ENCODE measurements at regions not wholly inside any gene's neighbourhood (a gene's known extent, or its start where the extent isn't known, plus 50 kb on each side); places are given as distances from the start of the nearest gene placed in this dataset.
"Not testable (repeated sequence)": the region's sequence is repeated elsewhere in the genome, so short reads cannot be mapped to it uniquely, and the experiment has no call there.

DNA sequence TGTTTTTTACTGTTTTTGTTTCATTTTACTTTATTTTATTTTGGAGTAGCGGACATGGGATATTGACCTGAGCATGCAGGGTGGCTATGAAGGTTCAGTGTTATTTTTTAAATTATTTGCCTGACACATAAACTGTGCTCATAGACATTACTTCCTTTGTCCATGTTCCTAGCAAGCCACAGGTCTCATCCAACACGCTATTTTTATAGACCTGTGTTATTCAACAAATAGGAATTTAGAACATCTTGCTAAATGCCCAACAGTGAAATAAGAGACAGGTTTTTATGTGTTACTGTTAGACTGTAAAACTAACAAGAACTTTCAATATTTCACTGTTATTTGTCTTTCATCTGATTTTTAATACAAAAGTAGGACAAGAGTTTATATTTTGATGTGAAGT lies 756.4 kb downstream of the KCNT2 start:
- no peak for DNase-seq (ENCODE audit: low read depth)
- H3K4me3 ChIP-seq (ENCODE audit: control insufficient read depth, low read depth, low read length) = no peak overlapping the region
- TF ChIP-seq, protein P1, sequence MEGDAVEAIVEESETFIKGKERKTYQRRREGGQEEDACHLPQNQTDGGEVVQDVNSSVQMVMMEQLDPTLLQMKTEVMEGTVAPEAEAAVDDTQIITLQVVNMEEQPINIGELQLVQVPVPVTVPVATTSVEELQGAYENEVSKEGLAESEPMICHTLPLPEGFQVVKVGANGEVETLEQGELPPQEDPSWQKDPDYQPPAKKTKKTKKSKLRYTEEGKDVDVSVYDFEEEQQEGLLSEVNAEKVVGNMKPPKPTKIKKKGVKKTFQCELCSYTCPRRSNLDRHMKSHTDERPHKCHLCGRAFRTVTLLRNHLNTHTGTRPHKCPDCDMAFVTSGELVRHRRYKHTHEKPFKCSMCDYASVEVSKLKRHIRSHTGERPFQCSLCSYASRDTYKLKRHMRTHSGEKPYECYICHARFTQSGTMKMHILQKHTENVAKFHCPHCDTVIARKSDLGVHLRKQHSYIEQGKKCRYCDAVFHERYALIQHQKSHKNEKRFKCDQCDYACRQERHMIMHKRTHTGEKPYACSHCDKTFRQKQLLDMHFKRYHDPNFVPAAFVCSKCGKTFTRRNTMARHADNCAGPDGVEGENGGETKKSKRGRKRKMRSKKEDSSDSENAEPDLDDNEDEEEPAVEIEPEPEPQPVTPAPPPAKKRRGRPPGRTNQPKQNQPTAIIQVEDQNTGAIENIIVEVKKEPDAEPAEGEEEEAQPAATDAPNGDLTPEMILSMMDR (conservative IDR thresholded peaks at IDR 0.05; ENCODE audit: control insufficient read depth, insufficient read depth, low read depth, low read length) = no peak

DNA sequence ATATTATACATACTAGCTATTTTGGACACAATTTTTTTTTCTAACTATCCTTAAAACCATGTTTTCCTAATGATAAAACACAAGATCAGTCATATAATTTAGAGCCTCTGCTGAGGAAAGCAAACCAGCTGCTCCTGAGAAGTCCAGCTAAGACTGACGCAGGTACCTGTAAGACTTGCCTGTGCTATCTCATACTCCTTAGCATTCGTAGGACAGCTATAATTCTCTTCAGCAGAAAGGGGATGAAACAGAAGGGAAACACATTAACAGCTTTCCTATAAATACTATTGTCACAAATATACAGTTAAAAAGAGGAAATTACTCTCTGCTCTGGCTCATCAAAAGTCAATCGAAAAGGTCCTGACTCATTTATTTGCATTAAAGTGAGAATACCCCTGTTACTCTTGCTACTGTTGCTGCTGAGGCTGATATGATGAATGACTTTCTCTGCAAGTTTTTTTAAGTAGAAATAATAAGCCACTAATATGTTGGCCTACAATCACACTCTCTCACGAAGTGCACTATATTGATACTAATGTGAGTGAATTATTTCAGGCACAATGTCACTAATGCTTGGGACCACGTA lies 757.1 kb downstream of the KCNT2 start:
- DNase-seq (ENCODE audit: low read depth) = no peak
- TF ChIP-seq, protein P1 (conservative IDR thresholded peaks at IDR 0.05; ENCODE audit: control insufficient read depth, insufficient read depth, low read depth, low read length) = no peak
- H3K4me3 ChIP-seq (ENCODE audit: control insufficient read depth, low read depth, low read length) = no peak overlapping the region

DNA sequence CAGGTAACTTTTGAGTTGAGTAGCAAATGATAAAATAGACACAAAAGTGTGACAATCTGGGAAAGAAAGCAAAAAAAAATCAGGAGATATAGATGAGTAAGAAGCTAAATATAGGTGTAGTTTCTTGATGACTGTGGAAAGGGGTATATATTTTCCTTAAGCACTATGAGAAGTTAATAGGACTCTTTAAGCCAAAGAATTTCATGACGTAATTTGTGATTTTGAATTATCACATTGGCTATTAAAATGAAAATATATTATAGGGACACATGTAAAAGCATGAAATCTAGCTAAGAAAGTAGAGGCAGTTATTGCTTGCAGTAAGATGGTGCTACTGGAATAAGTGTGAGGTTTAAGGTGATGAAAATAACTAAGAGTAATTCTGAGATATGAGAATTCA lies 759.1 kb downstream of the KCNT2 start:
- no peak overlapping the region for H3K4me3 ChIP-seq (ENCODE audit: control insufficient read depth, low read depth, low read length)
- TF ChIP-seq, protein P1 (conservative IDR thresholded peaks at IDR 0.05; ENCODE audit: control insufficient read depth, insufficient read depth, low read depth, low read length) = no peak
- DNase-seq (ENCODE audit: low read depth) = no peak

DNA sequence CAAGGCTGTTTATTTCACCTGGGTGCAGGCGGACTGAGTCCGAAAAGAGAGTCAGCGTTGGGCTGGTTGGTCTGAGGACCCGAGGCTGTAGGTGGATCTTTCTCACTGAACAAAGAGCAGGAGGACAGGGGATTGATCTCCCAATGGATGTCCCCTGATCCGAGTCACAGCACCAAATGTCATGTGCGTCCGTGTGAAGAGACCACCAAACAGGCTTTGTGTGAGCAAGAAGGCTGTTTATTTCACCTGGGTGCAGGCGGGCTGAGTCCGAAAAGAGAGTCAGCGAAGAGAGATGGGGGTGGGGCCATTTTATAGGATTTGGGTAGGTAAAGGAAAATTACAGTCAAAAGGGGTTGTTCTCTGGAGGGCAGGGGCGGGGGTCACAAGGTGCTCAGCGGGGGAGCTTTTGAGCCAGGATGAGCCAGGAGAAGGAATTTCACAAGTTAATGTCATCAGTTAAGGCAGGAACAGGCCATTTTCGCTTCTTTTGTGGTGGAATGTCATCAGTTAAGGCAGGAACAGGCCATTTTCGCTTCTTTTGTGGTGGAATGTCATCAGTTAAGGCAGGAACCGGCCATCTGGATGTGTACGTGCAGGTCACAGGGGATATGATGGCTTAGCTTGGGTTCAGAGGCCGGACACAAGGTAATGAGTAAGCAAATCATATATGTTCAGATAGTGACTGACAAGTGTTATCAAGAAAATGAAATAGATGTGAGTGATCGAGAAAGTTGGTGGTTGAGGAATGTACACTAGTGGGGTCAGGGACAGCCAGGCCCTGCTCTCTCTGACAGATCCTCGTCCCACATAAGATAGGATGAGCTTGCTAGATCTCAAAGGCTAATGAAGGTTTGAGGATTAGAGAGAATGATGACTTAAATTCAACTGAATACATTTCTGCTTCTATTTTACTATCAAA lies 760.0 kb downstream of the KCNT2 start:
- not testable (repeated sequence) for DNase-seq (ENCODE audit: low read depth); H3K4me3 ChIP-seq (ENCODE audit: control insufficient read depth, low read depth, low read length)

DNA sequence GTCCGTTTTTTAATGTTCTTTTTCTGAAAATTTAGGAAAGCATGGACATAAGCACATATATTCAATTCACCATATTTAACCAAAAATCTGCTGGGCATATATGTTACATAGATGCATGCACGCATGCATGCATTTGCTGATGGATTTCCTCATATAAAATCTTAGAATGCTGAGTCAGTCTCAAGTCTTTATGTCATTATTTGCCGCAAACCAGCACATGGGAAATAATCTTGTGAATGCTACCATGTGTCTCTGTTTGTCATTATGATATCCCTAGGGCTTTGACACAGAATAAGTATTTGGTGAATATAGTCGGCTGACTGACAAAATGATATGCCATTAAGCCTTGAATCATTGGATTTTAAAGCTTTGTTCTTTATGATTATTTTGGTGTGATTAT lies 776.5 kb downstream of the KCNT2 start:
- no peak for DNase-seq (ENCODE audit: low read depth)
- TF ChIP-seq, protein P1 (conservative IDR thresholded peaks at IDR 0.05; ENCODE audit: control insufficient read depth, insufficient read depth, low read depth, low read length) = no peak

DNA sequence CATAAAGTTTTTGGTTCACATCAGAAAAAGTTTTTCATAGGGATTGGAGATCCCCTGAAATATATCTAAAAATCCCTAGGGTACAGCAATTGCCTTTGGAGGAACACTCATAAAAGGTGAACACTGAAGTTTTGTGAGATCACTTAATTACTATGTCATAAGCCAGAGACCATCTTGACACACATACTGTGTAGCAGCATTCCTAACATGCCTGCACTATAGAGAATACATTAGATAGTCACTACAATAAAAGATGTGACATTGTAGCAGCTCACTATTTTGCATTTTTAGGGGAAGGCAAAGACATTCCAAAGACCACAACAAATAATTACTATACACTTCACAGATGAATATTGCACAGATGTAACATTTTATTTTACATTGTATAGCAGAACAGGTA lies 779.9 kb downstream of the KCNT2 start:
- TF ChIP-seq, protein P1 (conservative IDR thresholded peaks at IDR 0.05; ENCODE audit: control insufficient read depth, insufficient read depth, low read depth, low read length) = no peak
- H3K4me3 ChIP-seq (ENCODE audit: control insufficient read depth, low read depth, low read length) = no peak overlapping the region
- no peak for DNase-seq (ENCODE audit: low read depth)

More for the DNA sequence above, 776.5 kb downstream of the KCNT2 start:
- H3K4me3 ChIP-seq (ENCODE audit: control insufficient read depth, low read depth, low read length) = no peak overlapping the region

DNA sequence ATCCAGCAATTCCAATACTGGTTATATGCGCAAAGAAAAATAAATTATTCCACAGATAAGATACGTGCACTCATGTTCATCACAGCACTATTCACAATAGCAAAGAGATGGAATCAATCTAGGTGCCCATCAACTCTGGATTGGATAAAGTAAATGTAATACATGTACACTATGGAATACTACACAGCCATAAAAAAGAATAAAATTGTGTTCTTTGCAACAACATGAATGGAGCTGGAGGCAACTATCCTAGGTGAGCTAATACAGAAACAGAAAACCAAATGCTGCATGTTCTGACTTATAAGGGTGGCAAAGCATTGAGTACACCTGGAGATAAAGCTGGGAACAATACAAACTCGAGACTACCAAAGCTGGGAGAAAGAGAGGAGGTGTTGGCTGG lies 787.3 kb downstream of the KCNT2 start:
- DNase-seq (ENCODE audit: low read depth) = no peak
- TF ChIP-seq, protein P1 (conservative IDR thresholded peaks at IDR 0.05; ENCODE audit: control insufficient read depth, insufficient read depth, low read depth, low read length) = no peak

More for the DNA sequence above, 787.3 kb downstream of the KCNT2 start:
- no peak overlapping the region for H3K4me3 ChIP-seq (ENCODE audit: control insufficient read depth, low read depth, low read length)
